HepG2 (cell line): ENCODE measurements at regions not wholly inside any gene's neighbourhood (a gene's known extent, or its start where the extent isn't known, plus 50 kb on each side); places are given as distances from the start of the nearest gene placed in this dataset.

Experiments
- CC2D1A ChIP-seq: sonication (generic); formaldehyde crosslinking; IDR thresholded peaks from 2 replicates; pipeline ENCODE4 v1.8.1; 2023; ENCODE audit warnings: mild to moderate bottlenecking, missing genetic modification reagents
- CCDC6 ChIP-seq: sonication (generic); formaldehyde crosslinking; IDR thresholded peaks from 2 replicates; pipeline ENCODE4 v1.8.1; 2022; ENCODE audit warnings: mild to moderate bottlenecking, missing genetic modification reagents, moderate library complexity
- CENPBD1 ChIP-seq: sonication (generic); formaldehyde crosslinking; IDR thresholded peaks from 2 replicates; pipeline ENCODE4 v1.8.0; 2022; ENCODE audit warnings: missing genetic modification reagents, low read depth, mild to moderate bottlenecking, borderline replicate concordance
- ELK4 ChIP-seq: sonication (generic); formaldehyde crosslinking; IDR thresholded peaks from 2 replicates; pipeline ENCODE4 v1.9.0; 2021; ENCODE audit warnings: missing genetic modification reagents, borderline replicate concordance
- ESRRA ChIP-seq: sonication (generic); formaldehyde crosslinking; IDR thresholded peaks from 2 replicates; pipeline ENCODE4 v1.5.1; 2020; ENCODE audit warnings: mild to moderate bottlenecking, low read depth, missing genetic modification reagents
- ETV5 ChIP-seq: IDR thresholded peaks from 2 replicates; pipeline ENCODE4 v1.6.1; 2018; ENCODE audit warnings: missing biosample characterization, missing genetic modification reagents, inconsistent platforms, borderline replicate concordance
- FOXJ3 ChIP-seq: sonication (generic); formaldehyde crosslinking; IDR thresholded peaks from 2 replicates; pipeline ENCODE4 v1.4.0; 2020; ENCODE audit warnings: missing genetic modification reagents, mild to moderate bottlenecking, borderline replicate concordance
- FOXP1 ChIP-seq, 2 experiments: fragments of 450-650 bp in 1 of 2; IDR thresholded peaks; 2 replicates each; pipeline ENCODE4 v1.6.1; 2017 to 2018; ENCODE audit warnings: antibody characterized with exemption in 1 of 2
- HDAC1 ChIP-seq: sonication (generic); formaldehyde crosslinking; IDR thresholded peaks from 2 replicates; pipeline ENCODE4 v1.5.1; 2020; ENCODE audit warnings: mild to moderate bottlenecking, missing genetic modification reagents
- HNF4A ChIP-seq: sonication (generic); formaldehyde crosslinking; IDR thresholded peaks from 2 replicates; pipeline ENCODE4 v1.4.0; 2020; ENCODE audit warnings: missing genetic modification reagents
- KLF16 ChIP-seq, 2 experiments: sonication (generic) in 1 of 2; formaldehyde crosslinking in 1 of 2; IDR thresholded peaks; 2 replicates each; pipeline versions ENCODE4 v1.6.1 to v1.8.0; 2016 to 2023; ENCODE audit warnings: missing genetic modification reagents in 2 of 2, missing compliant biosample characterization in 1 of 2
- KMT2B ChIP-seq: IDR thresholded peaks from 2 replicates; pipeline ENCODE4 v1.6.1; 2016; ENCODE audit warnings: missing genetic modification reagents, missing compliant biosample characterization
- NCOA2 ChIP-seq: sonication (generic); formaldehyde crosslinking; IDR thresholded peaks from 2 replicates; pipeline ENCODE4 v1.8.0; 2022; ENCODE audit warnings: inconsistent platforms
- NFIC ChIP-seq: IDR thresholded peaks from 2 replicates; pipeline ENCODE4 v1.6.1; 2012; ENCODE audit warnings: mild to moderate bottlenecking, low read length, inconsistent platforms
- PTBP1 ChIP-seq: fragments of 200-400 bp; formaldehyde crosslinking; IDR thresholded peaks from 2 replicates; pipeline ENCODE4 v1.6.1; 2018; ENCODE audit warnings: low read length, low read depth; ENCODE audit not compliant: poor library complexity, severe bottlenecking
- ZFP82 ChIP-seq: sonication (generic); formaldehyde crosslinking; IDR thresholded peaks from 2 replicates; pipeline ENCODE4 v1.5.1; 2020; ENCODE audit warnings: mild to moderate bottlenecking, missing genetic modification reagents, borderline replicate concordance
- ZNF143 ChIP-seq: sonication (generic); formaldehyde crosslinking; IDR thresholded peaks from 2 replicates; pipeline ENCODE4 v1.4.0; 2020; ENCODE audit warnings: missing genetic modification reagents
- ZSCAN29 ChIP-seq: sonication (generic); formaldehyde crosslinking; conservative IDR thresholded peaks from 2 replicates; pipeline ENCODE4 v1.4.0; 2020; ENCODE audit warnings: mild to moderate bottlenecking, missing genetic modification reagents
- TF ChIP-seq, protein P1 (sequence below): sonication (generic); formaldehyde crosslinking; IDR thresholded peaks from 2 replicates; pipeline ENCODE4 v1.4.0; 2020; ENCODE audit warnings: mild to moderate bottlenecking, missing genetic modification reagents, borderline replicate concordance

- TF ChIP-seq ZNF143 (CRISPR knock-in tag) (no peak), ETV5 (CRISPR knock-in tag) (peak; percentile 91), CCDC6 (CRISPR knock-in tag) (peak; percentile 63; the same call in 1 of the 2 replicates), ELK4 (CRISPR knock-in tag) (no peak), HDAC1 (CRISPR knock-in tag) (peak; percentile 51; the same call in 1 of the 2 replicates), ZFP82 (CRISPR knock-in tag) (no peak), CC2D1A (CRISPR knock-in tag) (no peak), PTBP1 (no peak), HNF4A (CRISPR knock-in tag) (peak; percentile 63), ZSCAN29 (CRISPR knock-in tag) (no peak), NFIC (peak; percentile 66; the same call in 1 of the 2 replicates), CENPBD1 (no peak), FOXJ3 (CRISPR knock-in tag) (peak; percentile 60; the same call in 1 of the 2 replicates), FOXP1 (IDR thresholded peaks at IDR 0.05) (no peak), FOXP1 (CRISPR knock-in tag; IDR thresholded peaks at IDR 0.05) (peak; percentile 77; the same call in 1 of the 2 replicates), NCOA2 (CRISPR knock-in tag) (peak; percentile 76), KMT2B (CRISPR knock-in tag) (0 out of 2 replicates have a peak, but pooled peaks have one; percentile 37), KLF16 (CRISPR knock-in tag; IDR thresholded peaks at IDR 0.05) (peak in 1 of 2 experiments; percentile 37; a peak in 1 of 4 replicates), ESRRA (CRISPR knock-in tag) (0 out of 2 replicates have a peak, but pooled peaks have one; percentile 48)
- TF ChIP-seq, protein P1, sequence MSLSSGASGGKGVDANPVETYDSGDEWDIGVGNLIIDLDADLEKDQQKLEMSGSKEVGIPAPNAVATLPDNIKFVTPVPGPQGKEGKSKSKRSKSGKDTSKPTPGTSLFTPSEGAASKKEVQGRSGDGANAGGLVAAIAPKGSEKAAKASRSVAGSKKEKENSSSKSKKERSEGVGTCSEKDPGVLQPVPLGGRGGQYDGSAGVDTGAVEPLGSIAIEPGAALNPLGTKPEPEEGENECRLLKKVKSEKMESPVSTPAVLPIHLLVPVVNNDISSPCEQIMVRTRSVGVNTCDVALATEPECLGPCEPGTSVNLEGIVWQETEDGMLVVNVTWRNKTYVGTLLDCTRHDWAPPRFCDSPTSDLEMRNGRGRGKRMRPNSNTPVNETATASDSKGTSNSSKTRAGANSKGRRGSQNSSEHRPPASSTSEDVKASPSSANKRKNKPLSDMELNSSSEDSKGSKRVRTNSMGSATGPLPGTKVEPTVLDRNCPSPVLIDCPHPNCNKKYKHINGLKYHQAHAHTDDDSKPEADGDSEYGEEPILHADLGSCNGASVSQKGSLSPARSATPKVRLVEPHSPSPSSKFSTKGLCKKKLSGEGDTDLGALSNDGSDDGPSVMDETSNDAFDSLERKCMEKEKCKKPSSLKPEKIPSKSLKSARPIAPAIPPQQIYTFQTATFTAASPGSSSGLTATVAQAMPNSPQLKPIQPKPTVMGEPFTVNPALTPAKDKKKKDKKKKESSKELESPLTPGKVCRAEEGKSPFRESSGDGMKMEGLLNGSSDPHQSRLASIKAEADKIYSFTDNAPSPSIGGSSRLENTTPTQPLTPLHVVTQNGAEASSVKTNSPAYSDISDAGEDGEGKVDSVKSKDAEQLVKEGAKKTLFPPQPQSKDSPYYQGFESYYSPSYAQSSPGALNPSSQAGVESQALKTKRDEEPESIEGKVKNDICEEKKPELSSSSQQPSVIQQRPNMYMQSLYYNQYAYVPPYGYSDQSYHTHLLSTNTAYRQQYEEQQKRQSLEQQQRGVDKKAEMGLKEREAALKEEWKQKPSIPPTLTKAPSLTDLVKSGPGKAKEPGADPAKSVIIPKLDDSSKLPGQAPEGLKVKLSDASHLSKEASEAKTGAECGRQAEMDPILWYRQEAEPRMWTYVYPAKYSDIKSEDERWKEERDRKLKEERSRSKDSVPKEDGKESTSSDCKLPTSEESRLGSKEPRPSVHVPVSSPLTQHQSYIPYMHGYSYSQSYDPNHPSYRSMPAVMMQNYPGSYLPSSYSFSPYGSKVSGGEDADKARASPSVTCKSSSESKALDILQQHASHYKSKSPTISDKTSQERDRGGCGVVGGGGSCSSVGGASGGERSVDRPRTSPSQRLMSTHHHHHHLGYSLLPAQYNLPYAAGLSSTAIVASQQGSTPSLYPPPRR, result peak; percentile 72; the same call in 1 of the 2 replicates
Observed at GRCh38 chr5:74415695-74416102, 224.8 kb downstream of the ENC1 start (continued).
